ENCODE measurements at regions not wholly inside any gene's neighbourhood (a gene's known extent, or its start where the extent isn't known, plus 50 kb on each side); places are given as distances from the start of the nearest gene placed in this dataset.
"Not testable (repeated sequence)": the region's sequence is repeated elsewhere in the genome, so short reads cannot be mapped to it uniquely, and the experiment has no call there.

GRCh38 chrX:65451663-65452062, 82.9 kb downstream of the LAS1L start:
- no peak for DNase-seq (ENCODE audit: low read depth in 2 of 2)

GRCh38 chrX:65420154-65420553, 114.4 kb downstream of the LAS1L start:
- DNase-seq (ENCODE audit: low read depth in 2 of 2) = no peak

- not testable (repeated sequence) for DNase-seq (ENCODE audit: low read depth in 2 of 2)
Observed at GRCh38 chrX:65407662-65408061, 126.9 kb downstream of the LAS1L start.

- no peak for DNase-seq (ENCODE audit: low read depth in 2 of 2)
Observed at GRCh38 chrX:65407157-65407626, 127.4 kb downstream of the LAS1L start.

DNA sequence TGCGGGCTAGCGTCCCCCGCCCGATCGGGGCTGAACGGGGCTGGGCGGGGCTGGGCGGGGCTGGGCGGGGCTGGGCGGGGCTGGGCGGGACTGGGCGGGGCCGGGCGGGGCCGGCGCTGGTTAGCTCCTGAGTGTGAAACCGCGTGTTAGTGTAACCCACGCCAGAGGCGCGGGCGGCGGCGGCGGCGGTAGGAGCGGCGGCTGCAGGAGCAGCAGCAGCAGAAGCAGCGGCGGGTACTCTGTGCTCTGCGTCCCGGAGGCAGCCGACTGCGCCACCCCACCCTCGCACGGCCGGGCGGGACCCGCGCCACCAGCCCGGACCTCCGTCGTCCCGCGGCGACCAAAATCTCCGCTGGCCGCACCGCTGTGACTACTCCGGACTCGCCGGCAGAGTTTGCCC, 128.1 kb downstream of the LAS1L start:
- peak in 1 of 2 donors; percentile 2 for DNase-seq (ENCODE audit: low read depth in 2 of 2)

DNA sequence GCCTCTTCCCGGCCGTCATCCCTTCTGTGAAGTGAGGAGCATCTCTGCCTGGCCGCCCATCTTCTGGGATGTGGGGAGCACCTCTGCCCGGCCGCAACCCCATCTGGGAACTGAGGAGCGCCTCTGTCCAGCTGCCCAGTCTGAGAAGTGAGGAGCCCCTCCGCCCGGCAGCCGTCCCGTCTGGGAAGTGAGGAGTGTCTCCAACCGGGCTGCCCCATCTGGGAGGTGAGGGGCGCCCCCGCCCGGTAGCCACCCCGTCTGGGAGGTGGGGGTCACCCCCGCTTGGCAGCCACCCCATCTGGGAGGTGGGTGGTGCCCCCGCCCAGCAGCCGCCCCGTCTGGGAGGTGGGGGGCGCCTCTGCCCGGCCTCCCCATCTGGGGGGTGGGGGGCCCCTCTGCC, 142.3 kb downstream of the LAS1L start:
- DNase-seq (ENCODE audit: low read depth in 2 of 2) = no peak

- not testable (repeated sequence) for DNase-seq (ENCODE audit: low read depth in 2 of 2)
Observed at GRCh38 chrX:65389120-65389519, 145.5 kb downstream of the LAS1L start.

Data from stimulated activated CD8-positive, alpha-beta memory T cell treated with anti-CD3 and anti-CD28 coated beads, Interleukin-2, amount 100 ng/mL, for 48 hours (primary cell).